AG08396 (cell line): ENCODE measurements at regions not wholly inside any gene's neighbourhood (a gene's known extent, or its start where the extent isn't known, plus 50 kb on each side); places are given as distances from the start of the nearest gene placed in this dataset.
"Not testable (repeated sequence)": the region's sequence is repeated elsewhere in the genome, so short reads cannot be mapped to it uniquely, and the experiment has no call there.

ENCODE experiments used
- DNase-seq: peaks from one replicate; pipeline ENCODE4 v3.0.0; 2012; ENCODE audit warnings: low spot score, mixed read lengths

DNA sequence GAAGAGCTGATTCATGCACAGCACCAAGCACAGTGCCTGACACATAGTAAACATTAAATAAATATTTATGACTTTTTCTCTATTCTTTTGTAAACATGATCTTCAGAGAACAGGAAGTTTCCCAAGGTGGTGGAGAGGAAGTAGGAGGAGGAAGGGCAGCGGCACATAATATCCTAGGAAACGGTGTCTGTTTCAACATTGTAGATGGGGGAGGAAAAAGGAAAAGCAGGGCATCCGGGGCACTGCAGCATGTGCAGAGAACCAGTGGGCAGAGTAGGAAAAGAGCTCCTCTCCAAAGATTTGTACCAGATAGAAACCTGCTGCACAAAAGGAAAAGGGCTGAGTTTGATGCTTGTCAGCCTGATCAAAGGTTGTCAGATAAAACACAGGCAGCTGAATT lies 421.7 kb upstream of the ZNF462 start:
- no peak for DNase-seq

DNA sequence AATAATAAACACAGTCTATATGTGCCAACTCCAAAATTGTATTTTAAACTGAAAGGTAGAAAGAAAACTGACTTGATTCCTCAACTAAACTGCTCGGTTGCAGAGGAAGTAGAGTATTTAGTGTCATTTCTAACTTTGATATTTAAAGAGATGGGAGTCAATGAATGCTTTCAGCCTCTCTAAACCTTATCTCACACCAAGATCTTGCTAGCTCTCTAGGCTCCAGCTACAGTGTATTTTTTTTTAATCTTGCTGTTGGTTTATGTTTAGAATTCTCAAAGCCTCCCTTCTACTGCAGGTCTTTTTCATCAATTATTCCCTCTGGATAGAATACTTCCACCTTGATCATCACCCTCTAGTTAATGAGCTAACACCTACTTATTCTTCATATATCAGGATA lies 419.4 kb upstream of the ZNF462 start:
- DNase-seq: no peak

DNA sequence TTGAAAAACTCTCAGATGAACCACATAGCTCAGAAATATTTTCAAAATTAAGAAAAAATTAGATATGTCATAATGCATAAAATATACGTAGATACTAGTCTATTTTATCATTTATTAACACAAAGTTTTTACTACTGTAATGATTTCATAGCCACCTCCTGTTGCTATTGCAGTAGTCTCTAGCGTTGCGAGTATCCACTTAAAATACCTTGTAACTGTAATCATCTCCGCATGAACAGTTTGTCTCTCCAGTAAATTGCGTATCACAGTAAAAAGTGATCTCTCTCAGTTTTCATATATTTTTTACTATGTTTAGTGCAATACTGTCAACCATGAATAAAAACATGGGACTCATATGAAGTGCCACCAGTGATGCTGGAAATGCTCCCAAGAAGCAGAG lies 417.9 kb upstream of the ZNF462 start:
- no peak for DNase-seq

DNA sequence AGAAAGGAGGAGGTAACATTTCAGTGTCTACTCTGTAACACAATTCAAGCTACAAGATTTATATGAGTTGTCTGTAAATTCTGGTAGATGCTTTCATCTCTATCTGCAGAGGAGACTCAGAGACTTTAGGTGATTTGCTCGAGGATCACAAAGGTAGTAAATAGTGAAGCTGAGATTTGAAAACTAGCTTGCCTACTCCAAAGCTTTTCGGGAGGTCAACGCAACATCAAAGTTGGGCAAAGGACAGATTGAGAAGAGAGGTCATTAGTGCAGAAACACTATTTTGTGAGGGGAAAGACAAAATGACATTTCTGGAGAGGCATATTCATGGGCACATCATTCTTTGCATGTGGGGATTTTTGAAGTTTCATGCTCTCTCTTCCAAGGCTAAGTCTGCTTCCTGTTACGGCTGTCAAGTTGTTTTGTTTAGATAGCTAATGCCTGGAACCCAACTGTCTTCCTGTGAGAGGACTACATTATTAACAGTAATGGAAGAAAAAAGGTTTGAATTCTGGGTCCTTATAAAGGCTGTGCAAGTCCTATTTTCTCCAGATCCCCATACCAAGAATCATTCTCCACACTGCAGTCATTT lies 413.5 kb upstream of the ZNF462 start:
- DNase-seq: no peak

DNA sequence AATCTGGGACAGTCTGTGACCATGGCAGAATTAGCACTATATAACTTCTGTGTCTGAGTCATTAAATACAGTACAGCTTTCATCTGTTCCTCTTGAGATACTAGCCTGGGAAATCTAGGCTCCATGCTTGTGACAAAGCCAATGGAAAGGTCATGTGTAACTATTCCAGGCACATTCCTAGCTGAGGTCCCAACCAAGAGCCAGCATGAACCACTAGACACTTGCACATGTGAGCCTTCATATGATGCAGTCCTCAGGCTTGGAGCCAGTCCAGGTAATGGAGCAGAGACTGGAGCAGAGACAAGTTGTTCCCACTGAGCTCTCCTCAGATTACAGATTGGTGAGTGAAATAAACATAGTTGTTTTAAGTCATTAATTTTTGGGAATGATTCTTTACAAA lies 412.4 kb upstream of the ZNF462 start:
- no peak for DNase-seq

DNA sequence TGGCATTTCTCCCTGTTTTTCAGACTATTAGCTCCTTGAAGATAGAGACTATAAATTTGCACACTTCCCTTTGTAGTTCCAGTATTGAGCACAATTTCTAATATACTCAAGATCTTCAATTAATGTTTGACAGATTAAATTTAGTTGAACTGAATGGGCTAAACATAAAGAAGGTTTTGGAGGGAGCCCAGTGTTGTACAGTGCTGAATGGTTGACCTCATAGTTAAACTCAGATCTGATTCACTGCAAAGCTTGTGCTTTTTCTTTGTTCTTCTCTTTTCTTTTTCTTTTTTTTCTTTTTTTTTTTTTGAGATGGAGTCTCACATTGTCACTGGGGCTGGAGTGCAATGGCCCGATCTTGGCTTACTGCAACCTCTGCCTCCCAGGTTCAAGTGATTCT lies 411.7 kb upstream of the ZNF462 start:
- no peak for DNase-seq

DNA sequence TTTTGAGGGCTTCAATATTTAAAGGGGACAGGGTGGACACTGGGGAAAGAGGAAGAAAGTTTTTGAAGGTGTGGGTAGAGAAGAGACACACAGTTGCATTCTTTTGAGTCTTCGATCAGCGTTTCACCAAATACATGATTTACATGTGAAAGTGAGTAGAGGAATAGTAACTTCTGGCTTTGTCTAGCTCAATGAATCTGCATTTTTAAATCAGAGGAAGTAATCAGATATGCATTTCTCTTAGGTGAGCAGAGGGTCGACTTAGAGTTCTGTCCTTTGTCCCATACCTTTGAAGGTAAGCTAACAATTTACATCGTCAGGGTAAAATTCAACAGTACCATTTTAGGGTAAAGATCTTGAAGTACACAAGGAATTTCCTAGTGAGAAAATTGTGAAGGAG lies 406.4 kb upstream of the ZNF462 start:
- no peak for DNase-seq

DNA sequence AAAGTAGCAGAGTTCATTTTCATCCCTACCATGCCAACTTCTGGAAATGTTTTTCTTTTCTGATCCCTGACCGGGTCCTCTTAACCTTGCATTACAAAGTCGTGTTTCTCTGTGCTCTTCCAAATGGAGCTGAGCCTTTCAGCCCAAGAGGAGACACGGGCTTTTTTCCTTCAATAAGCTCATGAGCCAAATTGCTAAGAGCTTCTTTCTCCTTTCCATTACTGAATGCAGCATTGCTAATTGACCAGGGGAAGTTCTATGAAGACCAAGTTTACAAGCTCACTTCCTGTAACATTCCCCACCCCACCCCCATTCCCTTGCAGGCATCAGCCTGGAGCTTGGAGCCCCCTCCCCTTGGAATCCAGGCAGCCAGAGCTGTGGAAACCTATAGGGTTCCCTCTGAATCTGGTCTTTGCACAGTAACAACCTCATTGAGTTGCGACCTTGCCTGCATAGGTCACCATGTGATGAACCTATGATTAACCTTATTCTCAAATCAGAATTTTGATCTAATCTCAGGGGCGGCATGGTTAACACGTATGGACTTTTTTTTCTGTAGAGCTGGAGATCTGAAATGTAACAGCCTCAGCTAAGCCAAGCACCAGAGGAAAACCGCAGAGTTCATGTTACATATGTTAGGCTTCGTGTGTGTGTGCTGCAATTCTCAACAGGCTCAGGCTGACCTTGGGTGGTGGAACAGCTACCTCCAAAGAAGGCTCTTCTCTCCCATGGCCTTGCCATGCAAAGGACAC lies 395.7 kb upstream of the ZNF462 start:
- no peak for DNase-seq

DNA sequence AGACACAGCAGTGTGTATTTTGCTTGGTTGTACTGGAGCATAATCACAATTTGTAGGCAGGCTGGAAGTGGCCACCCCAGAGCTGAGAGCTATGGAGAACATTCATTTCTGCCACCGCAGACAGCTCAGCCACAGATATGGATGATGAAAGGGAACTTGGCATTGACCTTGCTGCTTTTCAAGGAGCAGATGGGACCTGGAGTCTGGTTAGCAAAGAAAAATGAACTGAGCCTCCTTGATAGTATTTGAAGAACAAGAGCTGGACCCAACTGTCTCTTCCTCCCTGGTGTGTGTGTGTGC lies 395.2 kb upstream of the ZNF462 start:
- no peak for DNase-seq

DNA sequence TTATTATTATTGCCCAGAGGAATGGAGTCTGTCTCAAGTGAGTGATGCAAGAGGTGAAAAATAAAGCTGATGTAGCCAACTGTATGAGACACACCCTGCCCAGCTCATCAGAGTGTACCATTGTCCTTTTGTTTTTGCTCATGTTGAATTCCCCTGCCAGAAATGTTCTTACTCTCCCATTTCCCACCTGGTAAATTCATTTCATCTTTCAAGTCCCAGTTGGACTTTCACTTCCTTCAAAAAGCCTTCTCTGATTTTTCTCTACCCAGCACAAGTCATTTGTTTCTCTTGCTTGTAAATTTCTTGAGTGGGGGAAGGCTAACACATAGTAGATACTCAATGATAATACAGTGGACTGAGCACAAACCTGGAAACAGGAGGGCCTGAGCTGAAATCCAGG lies 394.5 kb upstream of the ZNF462 start:
- no peak for DNase-seq

DNA sequence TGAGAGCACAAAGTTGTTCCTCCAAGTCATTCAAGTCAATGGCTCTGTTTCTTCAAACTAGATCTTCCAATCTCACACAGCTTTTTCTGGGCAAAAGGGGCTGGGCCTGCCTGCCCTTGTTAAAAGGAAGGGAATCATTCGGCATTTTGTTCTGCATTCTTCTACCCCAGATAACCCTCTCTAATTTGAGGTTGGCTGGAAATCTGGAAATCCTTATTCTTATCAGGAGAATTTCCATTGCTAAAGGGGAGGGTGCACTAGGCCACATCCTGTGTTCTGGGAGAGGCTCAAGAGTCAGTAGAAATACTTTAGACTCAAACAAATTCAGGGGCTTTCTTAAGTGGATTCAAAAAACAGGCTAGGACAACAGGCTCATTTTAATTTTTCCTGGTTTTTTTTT lies 384.7 kb upstream of the ZNF462 start:
- no peak for DNase-seq

DNA sequence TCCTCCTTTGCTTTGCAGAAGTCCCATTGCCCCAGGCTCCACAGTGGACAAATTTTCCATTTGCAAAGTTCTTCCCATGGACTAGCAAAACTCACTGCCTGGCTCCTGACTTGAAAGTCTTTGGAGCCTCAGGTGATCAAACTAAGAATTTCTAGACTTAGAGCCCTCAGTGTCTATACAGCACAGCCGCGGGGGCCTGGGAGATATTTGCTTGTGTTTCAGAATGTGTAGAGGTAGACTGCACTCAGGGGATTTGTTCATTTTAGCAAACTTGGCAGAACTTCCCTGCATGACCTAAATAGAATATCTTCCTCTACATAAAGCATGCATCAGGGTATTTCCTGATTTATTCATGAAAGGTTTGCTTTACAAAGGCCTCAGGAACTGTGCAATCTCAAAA lies 384.2 kb upstream of the ZNF462 start:
- no peak for DNase-seq

DNA sequence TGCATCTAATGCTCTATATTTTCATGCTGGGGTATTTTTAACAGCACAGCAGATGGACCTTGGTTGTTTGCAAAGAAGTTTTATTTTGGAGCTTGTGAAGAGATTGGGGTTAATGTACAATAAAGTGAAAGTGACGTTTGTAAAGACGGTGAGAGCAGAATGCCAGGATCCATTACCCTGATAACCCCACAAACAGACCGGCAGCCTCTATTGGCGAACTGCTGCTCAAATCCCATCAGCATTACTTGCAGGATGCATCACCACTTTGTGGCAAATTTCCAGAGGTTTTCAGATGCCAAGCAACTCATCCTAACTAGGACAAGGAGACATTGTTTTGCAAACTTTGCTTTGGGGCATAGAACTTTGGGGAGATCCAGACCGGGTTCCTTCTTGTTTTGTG lies 383.3 kb upstream of the ZNF462 start:
- no peak for DNase-seq

DNA sequence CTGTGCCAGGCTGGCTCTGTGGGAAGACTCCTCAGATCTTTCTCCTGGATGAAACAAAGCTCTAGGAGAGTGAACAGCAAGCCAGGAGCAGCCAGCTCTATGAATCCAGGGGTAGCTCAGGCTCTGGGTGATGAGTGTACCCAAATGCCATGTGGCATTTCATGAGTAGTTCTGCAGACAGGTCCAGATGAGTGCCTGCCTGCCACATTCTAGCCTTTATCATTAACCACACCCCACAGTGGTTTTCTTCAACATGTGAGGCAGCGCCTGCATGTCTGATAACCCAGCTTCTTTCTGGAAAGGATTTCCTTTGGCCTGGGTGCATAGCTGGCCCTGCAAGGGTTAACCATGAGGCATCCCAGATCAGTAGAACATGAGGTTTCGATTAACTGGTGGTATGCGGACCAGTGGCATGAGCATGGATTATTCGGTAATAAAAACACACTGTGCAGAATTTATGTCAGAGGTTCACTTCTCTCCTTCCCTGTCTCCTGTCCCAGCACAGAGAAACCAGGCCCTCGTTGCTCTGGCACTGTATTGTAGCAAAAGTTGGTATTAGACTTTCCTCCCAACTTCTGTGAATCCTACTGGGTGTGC lies 381.9 kb upstream of the ZNF462 start:
- DNase-seq: no peak

DNA sequence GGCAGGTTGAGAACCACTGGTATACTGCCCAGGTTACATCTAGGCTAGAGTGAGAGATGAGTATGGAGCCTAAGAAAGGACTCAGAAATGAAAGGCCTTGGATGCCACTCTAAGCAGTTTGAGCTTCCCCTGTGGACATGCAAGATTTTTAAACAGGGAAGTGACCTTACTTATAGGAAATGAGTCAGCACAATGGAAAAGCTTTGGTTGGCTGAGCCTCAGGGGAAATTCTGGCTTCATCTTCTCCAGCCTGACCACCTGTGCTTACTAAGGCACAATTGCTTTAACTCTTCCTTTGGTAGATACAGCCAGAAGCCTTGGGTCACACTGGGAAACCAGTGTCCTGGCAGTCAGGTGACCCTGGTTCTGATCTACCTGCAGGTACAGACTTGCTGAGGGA lies 380.2 kb upstream of the ZNF462 start:
- no peak for DNase-seq

DNA sequence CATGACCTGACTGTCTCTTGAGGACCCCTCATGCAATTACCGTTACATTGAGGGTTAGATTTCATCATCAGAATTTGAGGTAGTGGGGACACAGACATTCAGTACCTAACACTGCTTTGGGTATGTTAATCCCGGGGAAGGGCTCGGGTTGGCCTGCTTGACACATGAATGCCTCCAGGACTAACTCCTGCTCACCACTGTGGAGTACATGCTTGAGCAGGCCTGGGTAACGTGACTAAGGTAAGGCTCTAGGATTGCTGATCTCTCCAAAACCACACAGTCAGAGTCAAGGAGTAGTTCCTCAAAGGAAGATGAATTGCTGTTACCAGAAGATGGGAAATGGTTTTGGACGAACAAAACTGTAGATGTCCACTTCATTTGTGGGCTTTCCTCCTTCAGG lies 376.3 kb upstream of the ZNF462 start:
- no peak for DNase-seq

DNA sequence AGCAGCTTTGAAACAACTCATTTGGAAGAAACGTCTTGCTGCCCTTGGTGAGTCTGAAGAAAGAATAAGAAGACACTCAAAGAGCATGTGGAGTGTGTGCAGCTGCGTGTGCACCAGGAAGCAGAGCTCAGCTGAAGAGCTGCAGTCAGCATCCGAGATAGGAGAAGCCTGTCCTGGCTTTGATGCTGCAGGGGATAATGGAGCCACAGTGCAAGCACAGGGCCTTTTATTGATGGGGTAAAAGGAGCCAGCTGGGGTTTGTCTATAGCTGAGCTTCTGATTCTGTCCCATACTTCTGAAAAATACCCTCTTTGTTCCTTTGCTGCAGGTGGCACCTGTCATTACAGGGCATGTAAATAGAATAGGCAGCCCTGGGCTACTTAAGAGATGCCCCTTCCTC lies 375.7 kb upstream of the ZNF462 start:
- DNase-seq: no peak

DNA sequence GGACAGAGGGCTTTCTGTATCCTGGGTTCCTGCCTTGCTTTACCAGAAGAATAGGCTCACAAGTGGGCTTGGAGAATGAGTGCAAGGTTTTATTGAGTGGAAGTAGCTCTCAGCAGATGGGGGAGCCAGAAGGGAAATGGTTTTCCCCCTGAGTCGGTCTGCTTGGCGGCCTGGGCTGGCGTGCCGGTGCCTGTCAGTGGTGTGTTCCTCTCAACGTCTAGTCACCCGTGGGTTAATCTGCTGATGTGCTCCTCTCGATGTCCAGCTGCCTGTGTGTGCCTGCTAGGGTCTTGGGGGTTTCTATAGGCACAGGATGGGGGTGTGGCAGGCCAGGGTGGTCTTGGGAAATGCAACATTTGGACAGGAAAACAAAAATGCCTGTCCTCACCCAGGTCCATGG lies 370.8 kb upstream of the ZNF462 start:
- DNase-seq: not testable (repeated sequence)

DNA sequence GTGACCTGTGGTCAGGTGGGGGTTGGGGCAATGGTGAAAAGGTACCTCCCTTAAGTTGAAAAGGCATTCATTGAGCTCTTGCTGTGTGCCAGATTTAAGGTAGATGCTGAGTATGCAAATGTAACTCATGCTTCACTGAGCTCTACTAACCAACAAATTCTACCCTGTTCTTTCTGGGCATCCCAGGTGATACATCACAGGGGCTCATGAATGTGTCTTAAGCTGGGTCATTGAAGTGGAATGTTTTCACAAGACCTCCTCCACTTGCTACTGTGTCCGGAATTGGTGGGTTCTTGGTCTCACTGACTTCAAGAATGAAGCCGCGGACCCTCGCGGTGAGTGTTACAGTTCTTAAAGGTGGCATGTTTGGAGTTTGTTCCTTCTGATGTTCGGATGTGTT lies 362.8 kb upstream of the ZNF462 start:
- no peak for DNase-seq

DNA sequence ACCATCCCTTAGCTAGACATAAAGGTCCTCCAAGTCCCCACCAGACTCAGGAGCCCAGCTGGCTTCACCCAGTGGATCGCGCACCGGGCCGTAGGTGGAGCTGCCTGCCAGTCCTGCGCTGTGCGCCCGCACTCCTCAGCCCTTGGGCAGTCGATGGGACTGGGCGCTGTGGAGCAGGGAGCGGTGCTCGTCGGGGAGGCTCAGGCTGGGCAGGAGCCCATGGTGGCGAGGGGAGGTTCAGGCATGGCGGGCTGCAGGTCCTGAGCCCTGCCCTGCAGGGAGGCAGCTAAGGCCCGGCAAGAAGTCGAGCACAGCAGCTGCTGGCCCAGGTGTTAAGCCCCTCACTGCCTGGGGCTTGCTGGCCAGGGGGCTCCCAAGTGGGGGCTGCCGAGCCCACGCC lies 361.8 kb upstream of the ZNF462 start:
- DNase-seq: not testable (repeated sequence)

DNA sequence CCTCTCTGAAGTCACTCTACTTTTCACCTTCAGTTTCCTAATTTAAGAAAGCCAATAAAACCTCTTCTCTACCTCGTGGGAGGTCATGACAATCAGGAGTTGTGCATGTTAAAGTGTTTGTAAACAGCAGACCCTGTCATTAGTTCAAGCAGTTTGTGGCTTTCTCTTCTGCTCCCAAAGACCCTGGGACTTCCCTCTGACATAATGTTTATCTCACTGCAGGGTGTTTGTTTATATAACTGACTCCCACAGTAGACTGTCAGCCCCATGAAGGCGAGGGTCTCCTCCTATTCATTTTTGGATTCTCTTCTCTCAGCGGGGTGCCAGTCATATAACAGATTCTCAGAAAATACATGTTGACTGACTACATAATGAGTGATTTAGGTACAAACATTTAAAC lies 360.0 kb upstream of the ZNF462 start:
- DNase-seq: no peak

DNA sequence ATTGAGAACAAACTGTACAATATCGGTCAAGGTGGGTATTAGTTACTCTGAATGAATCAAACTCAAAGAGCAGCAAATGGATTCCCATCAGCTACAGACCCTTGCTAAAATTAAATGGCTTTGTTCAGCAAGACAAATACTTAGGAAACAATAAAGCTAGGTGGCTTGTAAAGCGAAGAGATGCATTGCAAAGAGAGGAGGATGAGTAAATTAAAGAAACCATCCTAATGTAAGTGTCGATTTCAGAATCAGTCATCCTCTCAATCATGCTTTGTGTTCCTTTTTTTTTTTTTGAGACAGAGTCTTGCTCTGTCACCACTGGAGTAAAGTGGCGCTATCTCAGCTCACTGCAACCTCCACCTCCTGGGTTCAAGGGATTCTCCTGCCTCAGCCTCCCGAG lies 359.2 kb upstream of the ZNF462 start:
- no peak for DNase-seq

DNA sequence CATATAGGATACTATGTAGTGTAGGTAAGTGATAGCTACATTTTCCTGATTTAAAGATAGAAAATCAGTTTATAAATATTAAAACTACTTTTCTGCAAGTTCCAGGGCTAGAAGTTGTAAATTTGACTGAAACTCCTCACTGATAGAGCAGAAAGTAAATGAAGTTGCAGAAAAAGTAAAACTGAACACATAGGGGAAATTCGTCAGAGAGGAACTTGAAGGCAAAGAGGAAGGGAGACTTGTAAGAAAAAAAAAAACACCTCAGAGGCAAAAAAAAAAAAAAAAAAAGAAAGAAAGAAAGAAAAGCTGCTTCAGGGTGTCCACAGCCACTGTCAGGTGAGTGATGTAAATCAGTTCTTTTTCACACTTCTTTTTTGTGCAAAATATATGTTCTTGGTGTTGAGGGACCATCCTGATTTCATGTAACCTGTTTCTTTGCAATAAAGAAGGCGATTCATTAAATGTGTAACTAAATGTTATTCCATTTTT lies 336.2 kb upstream of the ZNF462 start:
- no peak for DNase-seq

DNA sequence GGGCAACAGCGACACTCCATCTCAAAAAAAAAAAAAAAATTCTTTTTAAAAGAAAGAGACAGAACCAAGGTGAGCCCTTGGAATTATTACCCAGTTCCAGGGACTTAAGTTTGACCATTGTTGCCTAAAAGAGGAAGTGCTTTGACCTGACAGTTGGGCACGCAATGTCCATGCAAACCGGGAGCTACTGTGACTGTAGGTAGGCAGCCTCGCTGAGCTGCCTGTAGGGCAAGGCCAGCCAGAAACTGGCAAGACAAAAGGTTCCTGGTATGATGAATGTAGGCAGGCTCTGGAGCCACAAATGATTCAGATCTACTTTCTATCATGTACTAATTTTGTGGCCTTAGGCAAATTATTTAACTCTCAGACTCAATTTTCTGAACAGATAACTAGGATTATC lies 334.8 kb upstream of the ZNF462 start:
- DNase-seq: no peak
